ENCODE measurements at regions not wholly inside any gene's neighbourhood (a gene's known extent, or its start where the extent isn't known, plus 50 kb on each side); places are given as distances from the start of the nearest gene placed in this dataset.
A peak's percentile ranks its signal among the peaks of the same experiment; 100 is the strongest.

- Histone ChIP-seq H3K36me3 (replicated peaks in 1 of 2) (no peaks in the 10 kb centered on the region), H3K27me3 (no peaks in the 10 kb centered on the region), H3K9me3 (replicated peaks in 1 of 3) (no peaks in the 10 kb centered on the region), H3K27ac (no peak overlapping the region), H3K4me3 (no peak overlapping the region), H3K4me1 (replicated peaks in 1 of 2) (no peaks in the 10 kb centered on the region)
- WGBS, 4 donors, result 81 to 94% (median 91%) methylated on average over 7 to 9 of the region's 9 CpGs
- no peak for DNase-seq
- intact Hi-C loops (cut with DNase I), result loop anchor here in 1 of 2 donors (10.0 kb wide), 1 partner anchor 305 kb away; no protein-coding TSS in a partner anchor
- TF ChIP-seq CTCF (IDR thresholded peaks at IDR 0.05) (no peak), POLR2A (IDR thresholded peaks at IDR 0.05) (no peak)
Observed at GRCh38 chr10:29839826-29840515, 205.2 kb upstream of the SVIL start.

- Histone ChIP-seq H3K27ac (no peak overlapping the region), H3K4me1 (replicated peaks in 1 of 2) (no peaks in the 10 kb centered on the region)
- 78 to 85% (median 84%) methylated on average over 4 to 5 of the region's 5 CpGs for WGBS, 4 donors
Observed at GRCh38 chr10:29838539-29838938, 203.8 kb upstream of the SVIL start.

GRCh38 chr10:29837586-29837985 lies 202.8 kb upstream of the SVIL start:
- Histone ChIP-seq H3K9me3 (replicated peaks in 1 of 3) (no peaks in the 10 kb centered on the region), H3K27ac (no peak overlapping the region), H3K4me3 (no peak overlapping the region), H3K27me3 (no peaks in the 10 kb centered on the region), H3K4me1 (replicated peaks in 1 of 2) (no peaks in the 10 kb centered on the region), H3K36me3 (replicated peaks in 1 of 2) (no peaks in the 10 kb centered on the region)
- peak in 2 of 7 donors; percentile 29 to 46 for DNase-seq
- 18 to 56% (median 26%) methylated on average over 1 of the region's 1 CpG; no CpG with 5 or more reads in 1 of the 4 donors for WGBS, 4 donors
- intact Hi-C loops (cut with DNase I), result no loop called here
- no peak for TF ChIP-seq CTCF (IDR thresholded peaks at IDR 0.05)

More at GRCh38 chr10:29838539-29838938, 203.8 kb upstream of the SVIL start:
- TF ChIP-seq CTCF (IDR thresholded peaks at IDR 0.05) (no peak), POLR2A (IDR thresholded peaks at IDR 0.05) (no peak)
- intact Hi-C loops (cut with DNase I), result no loop called here
- DNase-seq, result no peak
- Histone ChIP-seq H3K27me3 (no peaks in the 10 kb centered on the region), H3K36me3 (replicated peaks in 1 of 2) (no peaks in the 10 kb centered on the region), H3K9me3 (replicated peaks in 1 of 3) (no peaks in the 10 kb centered on the region), H3K4me3 (no peak overlapping the region)

- Histone ChIP-seq H3K4me1 (replicated peaks in 1 of 2) (no peaks in the 10 kb centered on the region), H3K36me3 (replicated peaks in 1 of 2) (no peaks in the 10 kb centered on the region), H3K27ac (no peak overlapping the region), H3K9me3 (replicated peaks in 1 of 3) (no peaks in the 10 kb centered on the region), H3K4me3 (no peak overlapping the region), H3K27me3 (no peaks in the 10 kb centered on the region)
- no peak for DNase-seq
- TF ChIP-seq POLR2A (IDR thresholded peaks at IDR 0.05) (no peak), CTCF (IDR thresholded peaks at IDR 0.05) (no peak)
- intact Hi-C loops (cut with DNase I), result no loop called here
- WGBS, 4 donors, result 88 to 99% (median 97%) methylated on average over 4 of the region's 4 CpGs
Observed at GRCh38 chr10:29836396-29836795, 201.6 kb upstream of the SVIL start.

Data from adrenal gland (tissue), 9 donors.